OCI-LY3 (cell line): ENCODE measurements at regions not wholly inside any gene's neighbourhood (a gene's known extent, or its start where the extent isn't known, plus 50 kb on each side); places are given as distances from the start of the nearest gene placed in this dataset.

Source experiments
- H2AFZ ChIP-seq: fragments of 200-600, 300-600 bp; shearing (Covaris generic); 2 replicates; pipeline ENCODE4 v1.6.0; 2014; ENCODE audit warnings: antibody characterized with exemption, low read depth, low read length
- H3K27ac ChIP-seq: fragments of 200-600, 300-600 bp; sonication (generic); 2 replicates; pipeline ENCODE4 v1.5.1; 2014; ENCODE audit warnings: mild to moderate bottlenecking, low read length, moderate library complexity, mixed read lengths
- H3K27me3 ChIP-seq: fragments of 200-600, 300-600 bp; sonication (generic); 2 replicates; pipeline ENCODE4 v1.6.1; 2014; ENCODE audit warnings: low read depth, low read length, mixed read lengths
- H3K36me3 ChIP-seq: fragments of 200-600, 300-600 bp; sonication (generic); replicated peaks from 2 replicates; pipeline ENCODE3; 2014; ENCODE audit warnings: low read depth, low read length, mixed read lengths
- H3K4me1 ChIP-seq: fragments of 300-600, 200-600 bp; sonication (generic); 2 replicates; pipeline ENCODE4 v1.6.1; 2014; ENCODE audit warnings: low read length, mixed read lengths
- H3K4me2 ChIP-seq: fragments of 200-600, 300-600 bp; sonication (generic); 2 replicates; pipeline ENCODE4 v1.6.1; 2014; ENCODE audit warnings: low read length, mixed read lengths
- H3K4me3 ChIP-seq: fragments of 300-600, 200-600 bp; sonication (generic); 2 replicates; pipeline ENCODE4 v1.5.1; 2014; ENCODE audit warnings: antibody characterized with exemption, mild to moderate bottlenecking, low read length, moderate library complexity
- H3K79me2 ChIP-seq: fragments of 300-600, 200-600 bp; shearing (Covaris generic); 2 replicates; pipeline ENCODE4 v1.6.1; 2014; ENCODE audit warnings: mild to moderate bottlenecking, low read length, mixed read lengths
- H3K9ac ChIP-seq: fragments of 300-600, 200-600 bp; shearing (Covaris generic); 2 replicates; pipeline ENCODE4 v1.6.0; 2014; ENCODE audit warnings: mild to moderate bottlenecking, low read length, moderate library complexity
- H3K9me3 ChIP-seq: fragments of 200-600, 300-600 bp; shearing (Covaris generic); 2 replicates; pipeline ENCODE4 v1.6.1; 2014; ENCODE audit warnings: low read length, mixed read lengths; ENCODE audit not compliant: insufficient read depth
- H4K20me1 ChIP-seq: fragments of 200-600, 300-600 bp; sonication (generic); 2 replicates; pipeline ENCODE4 v1.6.1; 2016; ENCODE audit warnings: low read length, mixed read lengths; ENCODE audit not compliant: insufficient read depth
- EZH2phosphoT487 ChIP-seq: fragments of 200-600 bp; shearing (Covaris generic); IDR thresholded peaks from 2 replicates; pipeline ENCODE4 v1.6.1; 2018; ENCODE audit warnings: antibody characterized with exemption, mixed run types, low read depth
- TF ChIP-seq, protein P1 (sequence below): fragments of 200-600, 300-600 bp; sonication (generic); IDR thresholded peaks from 2 replicates; pipeline ENCODE4 v1.5.1; 2014; ENCODE audit warnings: antibody characterized with exemption, low read length, low read depth

DNA sequence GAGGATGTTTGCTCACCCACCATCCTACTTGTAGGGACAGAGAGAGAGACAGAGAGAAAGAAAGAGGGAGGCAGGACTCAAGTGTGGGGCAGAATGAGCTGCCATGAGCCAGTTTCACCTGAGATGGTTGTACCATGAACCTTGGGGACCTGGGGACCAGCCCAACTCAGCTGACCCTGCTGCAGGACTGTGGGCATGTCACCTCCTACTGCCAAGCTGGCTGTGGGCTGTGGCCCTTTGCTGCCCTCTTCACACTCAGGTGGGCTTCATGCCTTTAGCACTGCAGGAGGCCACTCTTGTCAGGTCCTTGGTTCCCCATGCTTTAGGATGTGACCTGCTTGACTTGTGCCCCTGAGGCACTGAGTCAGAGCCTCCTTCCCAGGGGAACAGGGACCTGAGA lies 108.2 kb upstream of the PCBD1 start:
- Histone ChIP-seq H3K27ac (no peak overlapping the region), H3K4me2 (no peak overlapping the region)
- TF ChIP-seq, protein P1, sequence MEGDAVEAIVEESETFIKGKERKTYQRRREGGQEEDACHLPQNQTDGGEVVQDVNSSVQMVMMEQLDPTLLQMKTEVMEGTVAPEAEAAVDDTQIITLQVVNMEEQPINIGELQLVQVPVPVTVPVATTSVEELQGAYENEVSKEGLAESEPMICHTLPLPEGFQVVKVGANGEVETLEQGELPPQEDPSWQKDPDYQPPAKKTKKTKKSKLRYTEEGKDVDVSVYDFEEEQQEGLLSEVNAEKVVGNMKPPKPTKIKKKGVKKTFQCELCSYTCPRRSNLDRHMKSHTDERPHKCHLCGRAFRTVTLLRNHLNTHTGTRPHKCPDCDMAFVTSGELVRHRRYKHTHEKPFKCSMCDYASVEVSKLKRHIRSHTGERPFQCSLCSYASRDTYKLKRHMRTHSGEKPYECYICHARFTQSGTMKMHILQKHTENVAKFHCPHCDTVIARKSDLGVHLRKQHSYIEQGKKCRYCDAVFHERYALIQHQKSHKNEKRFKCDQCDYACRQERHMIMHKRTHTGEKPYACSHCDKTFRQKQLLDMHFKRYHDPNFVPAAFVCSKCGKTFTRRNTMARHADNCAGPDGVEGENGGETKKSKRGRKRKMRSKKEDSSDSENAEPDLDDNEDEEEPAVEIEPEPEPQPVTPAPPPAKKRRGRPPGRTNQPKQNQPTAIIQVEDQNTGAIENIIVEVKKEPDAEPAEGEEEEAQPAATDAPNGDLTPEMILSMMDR, result no peak
- no peak for TF ChIP-seq EZH2phosphoT487

GRCh38 chr10:70997236-70997635 lies 108.9 kb upstream of the PCBD1 start:
- H3K36me3 ChIP-seq, result no peaks in the 10 kb centered on the region
- H3K9me3 ChIP-seq, result no peaks in the 10 kb centered on the region
- H2AFZ ChIP-seq, result no peak overlapping the region
- no peak overlapping the region for H3K9ac ChIP-seq
- H3K4me2 ChIP-seq, result no peak overlapping the region
- TF ChIP-seq EZH2phosphoT487, result no peak
- TF ChIP-seq, protein P1, result no peak
- H3K4me3 ChIP-seq, result no peak overlapping the region
- 0 out of 2 replicates have a peak, but pooled peaks cover 4% of the 10 kb centered on the region for H3K27me3 ChIP-seq
- H3K27ac ChIP-seq, result no peak overlapping the region
- no peaks in the 10 kb centered on the region for H4K20me1 ChIP-seq
- no peaks in the 10 kb centered on the region for H3K4me1 ChIP-seq
- H3K79me2 ChIP-seq, result no peaks in the 10 kb centered on the region

More for the DNA sequence above, 108.2 kb upstream of the PCBD1 start:
- Histone ChIP-seq H3K79me2 (no peaks in the 10 kb centered on the region), H3K9me3 (no peaks in the 10 kb centered on the region), H3K4me1 (no peaks in the 10 kb centered on the region), H2AFZ (no peak overlapping the region), H3K4me3 (no peak overlapping the region), H4K20me1 (no peaks in the 10 kb centered on the region), H3K9ac (no peak overlapping the region), H3K27me3 (0 out of 2 replicates have a peak, but pooled peaks cover 4% of the 10 kb centered on the region), H3K36me3 (no peaks in the 10 kb centered on the region)

DNA sequence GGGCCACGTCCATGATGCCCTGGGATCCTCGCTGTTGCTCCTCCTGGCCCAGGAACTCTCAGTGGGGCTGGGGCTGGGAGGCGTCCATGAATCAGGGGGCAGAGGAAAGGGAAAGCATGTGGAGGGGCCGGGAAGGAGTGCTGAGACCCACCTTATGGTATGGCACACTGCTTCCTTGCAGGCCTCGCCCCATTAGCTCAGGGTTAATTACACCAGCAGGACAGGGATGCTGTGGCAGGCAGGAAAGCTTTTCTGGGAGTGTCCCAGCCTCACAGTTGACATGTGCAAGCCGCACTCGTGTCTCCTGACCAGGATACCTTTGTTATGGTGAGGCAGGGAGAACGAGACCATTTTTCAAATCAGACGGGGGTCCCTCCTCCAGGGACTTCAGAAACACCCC lies 109.7 kb upstream of the PCBD1 start:
- TF ChIP-seq EZH2phosphoT487, result no peak
- TF ChIP-seq, protein P1, result no peak
- Histone ChIP-seq H3K27me3 (0 out of 2 replicates have a peak, but pooled peaks cover 1% of the 10 kb centered on the region), H3K4me3 (no peak overlapping the region), H3K36me3 (no peaks in the 10 kb centered on the region), H4K20me1 (no peaks in the 10 kb centered on the region), H3K9ac (no peak overlapping the region), H3K4me2 (no peak overlapping the region), H3K9me3 (no peaks in the 10 kb centered on the region), H3K4me1 (no peaks in the 10 kb centered on the region), H3K79me2 (no peaks in the 10 kb centered on the region), H3K27ac (no peak overlapping the region), H2AFZ (no peak overlapping the region)

GRCh38 chr10:71001470-71001869 lies 113.1 kb upstream of the PCBD1 start:
- Histone ChIP-seq H3K4me3 (no peak overlapping the region), H3K9ac (no peak overlapping the region), H3K79me2 (no peaks in the 10 kb centered on the region), H3K27ac (no peak overlapping the region), H3K4me1 (no peaks in the 10 kb centered on the region), H3K36me3 (no peaks in the 10 kb centered on the region), H3K4me2 (no peak overlapping the region), H3K27me3 (no peaks in the 10 kb centered on the region), H4K20me1 (no peaks in the 10 kb centered on the region), H3K9me3 (no peaks in the 10 kb centered on the region), H2AFZ (no peak overlapping the region)
- TF ChIP-seq, protein P1, result no peak
- no peak for TF ChIP-seq EZH2phosphoT487
